ENCODE measurements at regions not wholly inside any gene's neighbourhood (a gene's known extent, or its start where the extent isn't known, plus 50 kb on each side); places are given as distances from the start of the nearest gene placed in this dataset.

DNA sequence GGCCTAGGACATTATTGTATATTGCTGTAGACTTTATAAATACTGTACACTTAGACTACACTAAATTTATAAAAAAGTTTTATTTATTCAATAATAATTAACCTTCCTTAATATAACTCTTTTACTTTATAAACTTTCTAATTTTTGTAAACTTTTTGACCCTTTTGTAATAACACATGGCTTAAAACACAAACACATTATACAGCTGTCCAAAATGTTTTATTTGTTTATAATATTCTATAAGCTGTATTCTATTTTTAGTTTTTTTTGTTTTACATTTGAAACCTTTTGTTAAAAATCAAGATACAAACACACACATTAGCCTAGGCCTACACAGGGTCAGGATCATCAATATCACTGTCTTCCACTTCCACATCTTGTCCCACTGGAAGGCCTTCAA is 190.0 kb downstream of the BMP4 start:
- TF ChIP-seq, protein P1, sequence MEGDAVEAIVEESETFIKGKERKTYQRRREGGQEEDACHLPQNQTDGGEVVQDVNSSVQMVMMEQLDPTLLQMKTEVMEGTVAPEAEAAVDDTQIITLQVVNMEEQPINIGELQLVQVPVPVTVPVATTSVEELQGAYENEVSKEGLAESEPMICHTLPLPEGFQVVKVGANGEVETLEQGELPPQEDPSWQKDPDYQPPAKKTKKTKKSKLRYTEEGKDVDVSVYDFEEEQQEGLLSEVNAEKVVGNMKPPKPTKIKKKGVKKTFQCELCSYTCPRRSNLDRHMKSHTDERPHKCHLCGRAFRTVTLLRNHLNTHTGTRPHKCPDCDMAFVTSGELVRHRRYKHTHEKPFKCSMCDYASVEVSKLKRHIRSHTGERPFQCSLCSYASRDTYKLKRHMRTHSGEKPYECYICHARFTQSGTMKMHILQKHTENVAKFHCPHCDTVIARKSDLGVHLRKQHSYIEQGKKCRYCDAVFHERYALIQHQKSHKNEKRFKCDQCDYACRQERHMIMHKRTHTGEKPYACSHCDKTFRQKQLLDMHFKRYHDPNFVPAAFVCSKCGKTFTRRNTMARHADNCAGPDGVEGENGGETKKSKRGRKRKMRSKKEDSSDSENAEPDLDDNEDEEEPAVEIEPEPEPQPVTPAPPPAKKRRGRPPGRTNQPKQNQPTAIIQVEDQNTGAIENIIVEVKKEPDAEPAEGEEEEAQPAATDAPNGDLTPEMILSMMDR (IDR thresholded peaks at IDR 0.05; ENCODE audit: low read depth, low read length, poor library complexity, severe bottlenecking): no peak
- no peak for TF ChIP-seq EZH2phosphoT487 (IDR thresholded peaks at IDR 0.05; ENCODE audit: borderline replicate concordance, low read length)

Data from DOHH2 (cell line).